Peyer's patch (tissue), 4 donors: ENCODE measurements at regions not wholly inside any gene's neighbourhood (a gene's known extent, or its start where the extent isn't known, plus 50 kb on each side); places are given as distances from the start of the nearest gene placed in this dataset.

Experiments used
- DNase-seq, 3 donors: peaks; one replicate each; pipeline ENCODE4 v3.0.0-alpha.2; 2017 to 2019
- H3K27ac ChIP-seq, 4 donors: fragments of 200-600 bp; sonication (generic); one replicate each; pipeline ENCODE4 v1.5.1; 2016 to 2019
- H3K27me3 ChIP-seq, 2 donors: fragments of 200-600 bp; sonication (generic); one replicate each; pipeline ENCODE4 v1.5.1; 2019
- H3K36me3 ChIP-seq, 3 donors: fragments of 200-600 bp; sonication (generic); one replicate each; pipeline ENCODE4 v1.5.1; 2016 to 2019
- H3K4me1 ChIP-seq, 4 donors: fragments of 200-600 bp; sonication (generic); one replicate each; pipeline ENCODE4 v1.5.1; 2016 to 2019
- H3K4me3 ChIP-seq, 4 donors: fragments of 200-600 bp; sonication (generic); 1 replicate in 3 of 4; 2 replicates in 1 of 4; pipeline ENCODE4 v1.5.1; 2016 to 2019; ENCODE audit warnings: mild to moderate bottlenecking in 1 of 4
- H3K9me3 ChIP-seq, 4 donors: fragments of 200-600 bp; sonication (generic); one replicate each; pipeline ENCODE4 v1.5.1; 2016 to 2019; ENCODE audit warnings: mild to moderate bottlenecking in 1 of 4
- POLR2A ChIP-seq, 2 donors: fragments of 450-650 bp; IDR thresholded peaks; one replicate each; pipeline ENCODE4 v1.5.1; 2017; ENCODE audit warnings: antibody characterized with exemption in 2 of 2, mild to moderate bottlenecking in 2 of 2, moderate library complexity in 2 of 2
- TF ChIP-seq, protein P1 (sequence below), 6 experiments: fragments of 450-650 bp in 4 of 6; fragments of 200-600 bp in 2 of 6; sonication (generic) in 1 of 6; IDR thresholded peaks; one replicate each; pipeline ENCODE4 v1.5.1; 2017 to 2019; ENCODE audit warnings: antibody characterized with exemption in 6 of 6, mild to moderate bottlenecking in 3 of 6, moderate library complexity in 1 of 6

DNA sequence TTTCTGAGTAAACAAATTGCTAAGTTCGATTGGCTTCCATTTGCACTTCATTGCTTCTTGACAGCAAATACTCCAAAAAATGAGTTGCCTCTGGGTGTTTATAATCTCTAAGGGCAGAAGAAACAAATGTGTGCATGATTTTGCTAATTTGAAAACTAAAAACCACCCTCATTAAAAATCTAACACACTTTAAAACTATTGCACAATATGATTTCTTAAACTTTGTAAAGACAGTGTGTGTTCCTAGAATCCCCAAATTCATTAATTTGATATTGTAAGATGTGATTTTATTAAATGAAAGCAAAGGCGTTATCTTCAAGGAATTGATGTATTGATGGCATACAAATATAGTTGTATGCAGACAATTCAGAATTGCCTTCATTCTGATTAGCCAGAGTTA lies 350.9 kb downstream of the OLFM3 start:
- no peaks in the 10 kb centered on the region for H3K36me3 ChIP-seq
- no peaks in the 10 kb centered on the region for H3K4me1 ChIP-seq
- no peak for DNase-seq
- H3K27me3 ChIP-seq: no peaks in the 10 kb centered on the region
- no peak overlapping the region for H3K27ac ChIP-seq
- no peaks in the 10 kb centered on the region for H3K9me3 ChIP-seq
- no peak overlapping the region for H3K4me3 ChIP-seq
- no peak for TF ChIP-seq POLR2A (IDR thresholded peaks at IDR 0.05)
- TF ChIP-seq, protein P1, sequence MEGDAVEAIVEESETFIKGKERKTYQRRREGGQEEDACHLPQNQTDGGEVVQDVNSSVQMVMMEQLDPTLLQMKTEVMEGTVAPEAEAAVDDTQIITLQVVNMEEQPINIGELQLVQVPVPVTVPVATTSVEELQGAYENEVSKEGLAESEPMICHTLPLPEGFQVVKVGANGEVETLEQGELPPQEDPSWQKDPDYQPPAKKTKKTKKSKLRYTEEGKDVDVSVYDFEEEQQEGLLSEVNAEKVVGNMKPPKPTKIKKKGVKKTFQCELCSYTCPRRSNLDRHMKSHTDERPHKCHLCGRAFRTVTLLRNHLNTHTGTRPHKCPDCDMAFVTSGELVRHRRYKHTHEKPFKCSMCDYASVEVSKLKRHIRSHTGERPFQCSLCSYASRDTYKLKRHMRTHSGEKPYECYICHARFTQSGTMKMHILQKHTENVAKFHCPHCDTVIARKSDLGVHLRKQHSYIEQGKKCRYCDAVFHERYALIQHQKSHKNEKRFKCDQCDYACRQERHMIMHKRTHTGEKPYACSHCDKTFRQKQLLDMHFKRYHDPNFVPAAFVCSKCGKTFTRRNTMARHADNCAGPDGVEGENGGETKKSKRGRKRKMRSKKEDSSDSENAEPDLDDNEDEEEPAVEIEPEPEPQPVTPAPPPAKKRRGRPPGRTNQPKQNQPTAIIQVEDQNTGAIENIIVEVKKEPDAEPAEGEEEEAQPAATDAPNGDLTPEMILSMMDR (IDR thresholded peaks at IDR 0.05): no peak

DNA sequence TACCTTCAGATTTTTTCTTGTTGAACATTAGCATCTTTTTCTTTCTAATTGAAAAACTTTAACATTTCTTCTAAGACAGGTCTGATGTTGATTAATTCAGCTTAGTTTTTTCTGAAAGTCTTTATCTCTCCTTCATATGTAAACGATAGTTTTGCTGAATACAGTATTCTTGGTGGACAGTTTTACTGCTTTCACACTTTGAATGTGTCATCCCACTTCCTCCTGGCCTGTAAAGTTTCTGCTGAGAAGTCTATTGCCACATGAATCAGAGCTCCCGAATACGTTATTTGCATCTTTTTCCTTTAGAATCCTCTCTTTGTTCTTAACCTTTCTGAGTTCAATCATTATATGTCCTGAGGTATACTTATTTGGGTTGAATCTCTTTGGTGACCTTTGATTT lies 344.2 kb downstream of the OLFM3 start:
- H3K27ac ChIP-seq: no peak overlapping the region
- DNase-seq: no peak
- TF ChIP-seq POLR2A (IDR thresholded peaks at IDR 0.05): no peak
- TF ChIP-seq, protein P1 (IDR thresholded peaks at IDR 0.05): no peak
- no peaks in the 10 kb centered on the region for H3K4me1 ChIP-seq
- H3K4me3 ChIP-seq: no peak overlapping the region
- H3K36me3 ChIP-seq: no peaks in the 10 kb centered on the region
- H3K27me3 ChIP-seq: no peaks in the 10 kb centered on the region
- H3K9me3 ChIP-seq: peaks cover 0 to 4% (median 0%) of the 10 kb centered on the region in 4 donors

DNA sequence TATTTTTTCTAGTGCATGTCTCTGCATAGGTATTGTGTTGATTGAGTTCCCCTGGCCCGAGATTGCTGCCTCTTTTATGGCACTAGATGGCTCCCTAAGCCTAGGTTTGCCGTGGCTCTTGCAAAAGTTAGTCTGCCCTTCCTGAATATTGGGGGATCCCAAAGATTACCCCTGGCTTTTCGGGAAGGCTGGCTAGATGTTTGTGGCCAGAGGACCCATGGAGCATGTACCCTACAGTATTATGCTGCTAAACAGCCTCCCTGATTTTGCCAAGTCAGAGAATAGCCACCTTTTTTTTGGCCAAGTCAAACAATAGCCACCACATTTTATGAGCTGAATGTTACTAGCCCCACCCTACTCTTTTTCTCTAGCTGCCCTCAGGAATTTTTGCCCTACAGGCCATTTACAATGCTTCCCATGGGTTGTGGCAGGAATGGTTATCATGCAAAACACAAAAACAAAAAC lies 343.2 kb downstream of the OLFM3 start:
- no peak for DNase-seq
- TF ChIP-seq POLR2A (IDR thresholded peaks at IDR 0.05): no peak
- TF ChIP-seq, protein P1 (IDR thresholded peaks at IDR 0.05): peak in 3 of 6 experiments; percentile 28 to 46 (median 34)
- Histone ChIP-seq H3K36me3 (no peaks in the 10 kb centered on the region), H3K4me3 (no peak overlapping the region), H3K9me3 (peaks cover 0 to 4% (median 0%) of the 10 kb centered on the region in 4 donors), H3K27me3 (no peaks in the 10 kb centered on the region), H3K27ac (no peak overlapping the region), H3K4me1 (no peaks in the 10 kb centered on the region)

DNA sequence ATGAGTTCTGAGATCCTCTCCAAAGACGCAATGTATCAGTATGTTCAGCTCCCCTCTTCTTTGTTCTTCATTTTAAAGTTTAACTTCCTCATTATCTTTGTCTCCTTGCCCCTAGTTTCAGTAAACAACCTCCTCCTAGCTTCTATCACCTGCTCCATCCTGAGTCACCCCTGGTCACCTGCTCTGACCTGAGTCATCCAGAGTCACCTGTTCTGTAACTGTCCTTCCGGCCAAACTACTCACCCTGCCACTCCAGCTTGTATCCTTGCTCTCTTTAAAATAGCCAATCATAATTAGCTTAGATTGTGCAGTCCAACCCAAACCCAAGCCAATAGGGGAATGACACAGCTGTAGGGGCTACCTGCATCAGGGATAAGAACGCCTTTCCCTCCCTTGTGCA lies 332.0 kb downstream of the OLFM3 start:
- no peak for TF ChIP-seq POLR2A (IDR thresholded peaks at IDR 0.05)
- TF ChIP-seq, protein P1 (IDR thresholded peaks at IDR 0.05): no peak
- H3K4me1 ChIP-seq: no peaks in the 10 kb centered on the region
- H3K27me3 ChIP-seq: no peaks in the 10 kb centered on the region
- H3K4me3 ChIP-seq: no peak overlapping the region
- no peaks in the 10 kb centered on the region for H3K36me3 ChIP-seq
- DNase-seq: no peak
- H3K27ac ChIP-seq: no peak overlapping the region
- peaks cover 0 to 5% (median 0%) of the 10 kb centered on the region in 4 donors for H3K9me3 ChIP-seq

DNA sequence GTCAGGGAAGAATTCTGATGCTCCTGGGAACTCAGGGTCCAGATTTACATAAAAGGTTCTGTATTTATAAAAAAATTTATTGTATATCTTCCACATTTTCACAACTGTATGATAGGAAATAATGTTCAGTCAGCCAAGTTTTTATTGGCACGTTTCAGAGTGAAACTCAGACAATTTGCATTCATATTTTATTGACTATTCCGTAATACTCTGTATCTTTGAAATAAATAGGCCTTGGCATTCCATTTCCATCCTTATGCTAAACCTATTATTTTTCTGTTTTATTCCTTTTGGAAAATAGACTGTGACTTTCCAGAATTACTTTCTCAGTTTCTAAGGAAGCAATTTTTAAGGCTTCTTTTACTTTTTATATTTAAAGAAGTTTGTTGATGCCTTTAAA lies 329.0 kb downstream of the OLFM3 start:
- Histone ChIP-seq H3K9me3 (peaks cover 0 to 5% (median 0%) of the 10 kb centered on the region in 4 donors), H3K4me3 (no peak overlapping the region), H3K27me3 (no peaks in the 10 kb centered on the region), H3K4me1 (peaks cover 0 to 7% (median 0%) of the 10 kb centered on the region in 4 donors), H3K27ac (no peak overlapping the region), H3K36me3 (no peaks in the 10 kb centered on the region)
- TF ChIP-seq, protein P1 (IDR thresholded peaks at IDR 0.05): no peak
- no peak for TF ChIP-seq POLR2A (IDR thresholded peaks at IDR 0.05)
- DNase-seq: no peak

DNA sequence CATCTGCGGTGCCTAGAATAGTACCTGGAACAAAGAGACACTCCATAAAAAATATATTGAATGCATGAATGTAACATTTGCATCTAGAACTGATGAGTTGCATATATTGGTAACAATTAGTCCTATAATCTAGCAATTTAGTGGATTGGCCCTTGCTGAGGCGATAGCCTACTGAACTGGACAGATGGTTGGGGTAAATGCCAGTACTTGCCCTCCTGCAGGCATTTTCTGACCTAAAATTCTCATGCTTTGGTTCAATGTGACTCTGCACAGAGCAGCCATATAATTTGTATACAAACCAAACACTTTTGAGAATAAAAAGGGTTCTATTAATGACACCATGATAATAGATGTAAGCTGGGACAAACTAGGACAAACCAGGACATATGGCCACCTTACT lies 313.6 kb downstream of the OLFM3 start:
- no peak for DNase-seq
- Histone ChIP-seq H3K9me3 (no peaks in the 10 kb centered on the region), H3K4me3 (no peak overlapping the region), H3K4me1 (no peaks in the 10 kb centered on the region), H3K36me3 (no peaks in the 10 kb centered on the region), H3K27ac (no peak overlapping the region), H3K27me3 (no peaks in the 10 kb centered on the region)
- TF ChIP-seq POLR2A (IDR thresholded peaks at IDR 0.05): no peak
- TF ChIP-seq, protein P1 (IDR thresholded peaks at IDR 0.05): no peak
